GM12874 (cell line): ENCODE measurements at regions not wholly inside any gene's neighbourhood (a gene's known extent, or its start where the extent isn't known, plus 50 kb on each side); places are given as distances from the start of the nearest gene placed in this dataset.

Experiments
- TF ChIP-seq, protein P1 (sequence below): IDR thresholded peaks from 2 replicates; pipeline ENCODE4 v1.5.1; 2011; ENCODE audit warnings: low read depth, mild to moderate bottlenecking, control low read depth, low read length, moderate library complexity; ENCODE audit not compliant: insufficient read depth

DNA sequence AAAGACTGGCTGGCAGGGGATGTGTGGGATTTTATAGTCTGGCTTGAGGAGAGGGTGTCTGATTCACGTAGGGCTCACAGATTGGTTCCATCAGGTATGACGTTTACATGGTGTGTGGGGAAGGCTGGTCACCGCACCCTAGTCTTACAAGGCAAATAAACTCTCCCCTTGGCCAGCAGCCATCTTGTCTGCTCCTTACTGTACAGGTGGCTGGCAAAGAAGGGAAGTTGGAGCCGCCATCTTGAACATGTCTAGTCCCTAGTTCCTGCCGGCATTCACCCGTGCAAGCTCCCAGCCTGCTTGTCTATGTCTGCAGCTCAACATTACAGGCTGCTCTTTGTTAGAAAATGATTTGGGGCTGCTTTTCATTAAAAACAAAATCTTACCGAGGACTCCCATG is 97.6 kb downstream of the RAMP3 start:
- TF ChIP-seq, protein P1, sequence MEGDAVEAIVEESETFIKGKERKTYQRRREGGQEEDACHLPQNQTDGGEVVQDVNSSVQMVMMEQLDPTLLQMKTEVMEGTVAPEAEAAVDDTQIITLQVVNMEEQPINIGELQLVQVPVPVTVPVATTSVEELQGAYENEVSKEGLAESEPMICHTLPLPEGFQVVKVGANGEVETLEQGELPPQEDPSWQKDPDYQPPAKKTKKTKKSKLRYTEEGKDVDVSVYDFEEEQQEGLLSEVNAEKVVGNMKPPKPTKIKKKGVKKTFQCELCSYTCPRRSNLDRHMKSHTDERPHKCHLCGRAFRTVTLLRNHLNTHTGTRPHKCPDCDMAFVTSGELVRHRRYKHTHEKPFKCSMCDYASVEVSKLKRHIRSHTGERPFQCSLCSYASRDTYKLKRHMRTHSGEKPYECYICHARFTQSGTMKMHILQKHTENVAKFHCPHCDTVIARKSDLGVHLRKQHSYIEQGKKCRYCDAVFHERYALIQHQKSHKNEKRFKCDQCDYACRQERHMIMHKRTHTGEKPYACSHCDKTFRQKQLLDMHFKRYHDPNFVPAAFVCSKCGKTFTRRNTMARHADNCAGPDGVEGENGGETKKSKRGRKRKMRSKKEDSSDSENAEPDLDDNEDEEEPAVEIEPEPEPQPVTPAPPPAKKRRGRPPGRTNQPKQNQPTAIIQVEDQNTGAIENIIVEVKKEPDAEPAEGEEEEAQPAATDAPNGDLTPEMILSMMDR = no peak

DNA sequence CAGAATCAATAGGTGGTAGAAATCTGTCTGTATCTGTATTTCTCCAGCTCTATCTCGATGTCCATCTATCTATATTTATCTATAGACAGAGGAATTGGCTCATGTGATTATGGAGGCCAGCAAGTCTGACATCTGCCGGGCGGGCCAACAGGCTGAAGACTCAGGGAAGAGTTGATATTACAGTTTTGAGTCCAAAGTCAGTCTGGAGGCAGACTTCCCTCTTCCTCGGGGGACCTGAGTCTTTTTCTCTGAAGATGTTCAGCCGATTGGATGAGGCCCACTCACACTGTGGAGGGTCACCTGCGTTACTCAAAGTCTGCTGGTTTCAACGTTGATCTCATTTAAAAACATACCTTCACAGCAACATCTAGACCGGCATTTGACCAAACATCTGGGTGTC is 98.7 kb downstream of the RAMP3 start:
- TF ChIP-seq, protein P1 = no peak

DNA sequence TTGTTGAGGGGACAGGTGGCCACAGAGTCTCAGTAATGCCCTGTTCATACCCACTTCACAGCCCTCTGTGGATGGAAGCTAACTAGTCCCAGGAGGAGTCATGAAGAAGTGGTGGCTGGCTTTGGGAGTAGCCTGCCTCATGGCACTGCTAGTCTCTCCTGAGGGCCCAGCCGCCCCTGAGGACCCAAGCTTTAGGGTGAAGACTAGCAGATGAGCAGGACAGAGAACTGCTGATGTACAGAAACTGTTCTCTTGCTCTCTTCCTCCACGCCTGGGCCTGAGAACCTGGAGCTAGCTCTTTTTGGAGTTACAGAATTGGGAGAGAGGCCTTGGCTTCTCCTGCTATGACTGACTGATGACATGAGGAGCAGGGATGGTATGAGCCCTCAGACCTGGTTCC is 99.2 kb downstream of the RAMP3 start:
- TF ChIP-seq, protein P1 = no peak

DNA sequence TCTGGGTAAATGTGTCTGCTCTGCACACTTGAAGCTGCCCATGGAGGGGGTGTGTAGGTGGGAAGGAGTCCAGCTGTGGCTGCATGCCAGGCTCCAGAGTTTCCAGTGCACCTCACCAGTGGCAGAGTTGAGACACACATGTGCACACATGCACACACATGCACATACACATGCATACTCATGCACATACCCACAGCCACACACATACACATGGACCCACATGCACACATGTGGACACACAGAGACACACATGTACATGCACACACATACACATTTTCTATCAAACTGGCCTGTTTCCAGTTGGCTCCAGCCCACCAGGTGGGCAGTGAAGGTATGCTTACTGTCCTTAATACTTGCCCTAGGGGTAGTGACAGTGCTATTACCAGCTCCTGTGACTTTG is 99.7 kb downstream of the RAMP3 start:
- TF ChIP-seq, protein P1 = no peak

DNA sequence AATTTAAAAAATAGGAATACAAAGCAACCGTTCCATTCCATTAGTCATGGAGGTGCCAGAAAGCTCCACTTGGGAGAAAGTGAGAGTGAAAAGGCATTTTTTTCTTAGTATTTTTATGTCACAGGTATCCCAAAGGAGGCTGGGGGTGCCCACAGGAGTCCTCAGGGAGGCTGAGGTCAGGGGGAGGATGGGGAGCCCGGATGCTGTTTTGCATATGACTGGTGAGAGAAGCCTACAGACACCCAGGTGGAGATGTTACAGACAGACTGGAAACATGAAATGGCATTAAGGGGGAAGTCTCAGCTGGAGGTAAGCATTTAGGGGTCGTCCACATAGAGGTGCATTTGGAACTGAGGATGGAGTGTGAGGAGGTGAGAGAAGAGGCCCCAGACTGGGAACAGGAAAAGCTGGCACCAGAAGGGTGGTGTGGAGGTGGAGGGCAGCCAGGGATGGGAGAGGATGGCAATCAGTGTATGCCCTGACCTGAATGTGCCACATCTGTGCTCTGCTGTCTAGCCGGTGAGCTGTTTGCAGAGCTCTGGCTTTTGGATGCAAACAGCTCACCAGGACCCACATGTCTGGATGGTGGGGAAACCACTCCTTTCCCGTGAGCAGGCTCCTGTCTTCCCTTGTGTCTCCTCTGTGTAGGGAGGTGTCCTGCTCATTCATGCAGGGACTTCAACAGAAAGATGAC is 101.1 kb downstream of the RAMP3 start:
- TF ChIP-seq, protein P1 = no peak

DNA sequence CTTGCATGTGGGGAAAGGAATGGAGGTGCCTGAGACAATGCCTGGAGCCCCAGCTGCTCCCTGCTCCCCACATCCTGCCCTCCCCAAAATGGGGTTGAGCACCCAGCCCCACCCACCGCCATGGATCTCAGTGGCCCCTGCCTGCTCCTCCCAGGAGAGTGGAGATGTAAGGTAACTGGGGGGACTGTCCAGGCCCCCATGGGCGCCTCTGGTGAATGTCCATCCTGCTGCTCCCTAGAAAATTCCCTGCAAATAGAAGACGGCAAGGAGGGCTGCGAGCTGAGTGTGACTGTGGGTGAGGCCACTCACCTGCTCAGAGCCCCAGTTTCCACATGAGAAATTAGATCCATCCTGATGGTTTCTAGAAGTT is 101.6 kb downstream of the RAMP3 start:
- TF ChIP-seq, protein P1 = no peak

DNA sequence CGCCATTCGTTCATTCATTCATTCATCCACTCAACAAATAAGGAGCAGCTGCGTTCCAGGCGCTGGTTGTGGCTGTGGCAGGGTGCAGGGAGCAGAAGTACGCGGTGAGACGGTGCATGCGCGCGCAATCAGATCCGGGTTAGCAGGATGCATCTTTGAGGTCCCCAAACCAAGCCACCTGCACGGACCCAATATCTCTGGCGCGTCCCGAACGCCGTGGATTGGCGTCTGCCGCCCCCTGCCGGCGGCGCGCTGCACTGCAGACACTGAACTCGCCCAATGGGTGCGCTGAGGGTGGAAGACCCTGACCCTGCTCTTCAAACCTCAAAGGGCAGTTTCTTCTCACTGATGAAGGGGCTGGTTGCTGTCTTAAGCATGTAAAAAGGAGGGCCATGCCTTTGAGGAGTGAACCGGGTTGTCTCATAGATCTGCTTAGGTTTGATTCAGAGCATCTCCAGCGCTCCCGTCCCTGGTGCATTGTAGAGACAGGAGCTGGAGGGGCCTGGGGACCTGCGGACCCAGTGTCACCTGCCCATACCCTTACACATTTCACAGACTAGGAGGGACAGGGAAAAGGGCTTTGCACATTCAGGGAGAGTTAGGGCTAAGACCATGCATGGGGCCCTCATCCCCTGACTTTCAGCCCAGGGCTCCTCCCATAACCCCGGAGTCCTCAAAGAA is 102.5 kb downstream of the RAMP3 start:
- TF ChIP-seq, protein P1 = peak; percentile 100
